ENCODE measurements at regions not wholly inside any gene's neighbourhood (a gene's known extent, or its start where the extent isn't known, plus 50 kb on each side); places are given as distances from the start of the nearest gene placed in this dataset.
"Not testable (repeated sequence)": the region's sequence is repeated elsewhere in the genome, so short reads cannot be mapped to it uniquely, and the experiment has no call there.

DNA sequence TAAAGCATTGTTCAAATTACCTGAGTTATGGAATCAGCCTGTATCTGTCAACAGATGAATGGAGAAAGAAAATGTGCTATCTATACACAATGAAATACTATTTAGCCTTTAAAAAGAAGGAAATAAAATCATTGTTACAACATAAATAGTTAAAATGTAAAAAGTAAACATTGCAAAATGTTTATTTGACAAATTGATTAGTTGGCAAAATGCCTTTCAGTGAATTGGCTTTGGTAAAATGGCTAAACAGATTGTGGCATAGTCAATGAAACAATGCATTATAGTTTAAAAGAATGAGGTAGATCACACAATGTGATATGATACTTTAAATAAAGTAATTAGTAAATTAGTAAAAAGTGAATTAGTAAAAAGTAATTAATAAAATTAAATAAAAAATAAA is 204.8 kb upstream of the MAGI2 start:
- in situ Hi-C loops (cut with MboI; ENCODE audit: low pct_unique_long_range_greater_than_20kb in 2 of 9, low sequenced_read_pairs in 9 of 9, unreplicated experiment in 9 of 9) = no loop called here
- ATAC-seq (replicated peaks in 6 of 8) = no peak
- Histone ChIP-seq H3K4me3 (no peak overlapping the region), H3K4me1 (replicated peaks in 1 of 2) (no peaks in the 10 kb centered on the region), H3K27ac (no peak overlapping the region)

- Histone ChIP-seq H3K4me1 (replicated peaks in 1 of 2) (no peaks in the 10 kb centered on the region), H3K4me3 (no peak overlapping the region), H3K27ac (no peak overlapping the region)
- WGBS, 10 experiments = 0 to 100% (median 69%) methylated on average over 1 to 2 of the region's 2 CpGs; no CpG with 5 or more reads in 2 of the 10 experiments
- in situ Hi-C loops (cut with MboI; ENCODE audit: low pct_unique_long_range_greater_than_20kb in 2 of 9, low sequenced_read_pairs in 9 of 9, unreplicated experiment in 9 of 9) = no loop called here
- no peak for ATAC-seq (replicated peaks in 6 of 8)
These were observed 199.7 kb upstream of the MAGI2 start for GRCh38 chr7:79653136-79653631.

- Histone ChIP-seq H3K4me1 (replicated peaks in 1 of 2) (no peaks in the 10 kb centered on the region), H3K27ac (no peak overlapping the region), H3K4me3 (no peak overlapping the region)
- WGBS, 10 experiments = 29 to 100% (median 80%) methylated on average over 1 to 2 of the region's 2 CpGs; no CpG with 5 or more reads in 1 of the 10 experiments
- in situ Hi-C loops (cut with MboI; ENCODE audit: low pct_unique_long_range_greater_than_20kb in 2 of 9, low sequenced_read_pairs in 9 of 9, unreplicated experiment in 9 of 9) = no loop called here
- ATAC-seq (replicated peaks in 6 of 8) = no peak
These were observed 199.2 kb upstream of the MAGI2 start for GRCh38 chr7:79652619-79653018.

GRCh38 chr7:79647711-79648110 is 194.2 kb upstream of the MAGI2 start:
- in situ Hi-C loops (cut with MboI; ENCODE audit: low pct_unique_long_range_greater_than_20kb in 2 of 9, low sequenced_read_pairs in 9 of 9, unreplicated experiment in 9 of 9) = no loop called here
- Histone ChIP-seq H3K4me3 (no peak overlapping the region), H3K27ac (no peak overlapping the region), H3K4me1 (replicated peaks in 1 of 2) (no peaks in the 10 kb centered on the region)
- 78 to 100% (median 90%) methylated on average over 1 to 6 of the region's 8 CpGs; no CpG with 5 or more reads in 4 of the 10 experiments for WGBS, 10 experiments
- no peak for ATAC-seq (replicated peaks in 6 of 8)

GRCh38 chr7:79646278-79646677 is 192.8 kb upstream of the MAGI2 start:
- in situ Hi-C loops (cut with MboI; ENCODE audit: low pct_unique_long_range_greater_than_20kb in 2 of 9, low sequenced_read_pairs in 9 of 9, unreplicated experiment in 9 of 9) = no loop called here
- no peak for ATAC-seq (replicated peaks in 6 of 8)
- WGBS, 10 experiments = 46 to 88% (median 65%) methylated on average over 1 to 4 of the region's 4 CpGs
- no peak overlapping the region for H3K4me3 ChIP-seq
- no peak overlapping the region for H3K27ac ChIP-seq
- no peaks in the 10 kb centered on the region for H3K4me1 ChIP-seq (replicated peaks in 1 of 2)

GRCh38 chr7:79636849-79637248 is 183.4 kb upstream of the MAGI2 start:
- in situ Hi-C loops (cut with MboI; ENCODE audit: low pct_unique_long_range_greater_than_20kb in 2 of 9, low sequenced_read_pairs in 9 of 9, unreplicated experiment in 9 of 9) = no loop called here
- Histone ChIP-seq H3K4me1 (replicated peaks in 1 of 2) (peaks cover 0 to 3% of the 10 kb centered on the region in 2 donors), H3K27ac (no peak overlapping the region), H3K4me3 (no peak overlapping the region)
- no peak for ATAC-seq (replicated peaks in 6 of 8)

DNA sequence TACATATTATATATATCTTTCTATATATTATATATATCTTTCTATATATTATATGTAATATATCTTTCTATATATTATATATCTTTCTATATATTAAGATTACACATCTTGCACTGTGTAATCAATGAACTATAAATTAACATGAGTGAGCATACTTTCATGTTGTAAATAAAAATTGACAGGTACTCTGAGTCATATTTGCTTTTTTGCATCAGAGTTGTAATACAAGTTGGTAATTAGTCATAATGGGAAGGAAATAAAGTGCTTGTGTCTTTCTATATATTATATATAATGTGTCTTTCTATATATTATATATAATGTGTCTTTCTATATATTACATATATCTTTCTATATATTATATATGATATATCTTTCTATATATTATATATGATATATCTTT is 172.5 kb upstream of the MAGI2 start:
- H3K4me3 ChIP-seq; ATAC-seq (replicated peaks in 6 of 8); in situ Hi-C loops (cut with MboI; ENCODE audit: low pct_unique_long_range_greater_than_20kb in 2 of 9, low sequenced_read_pairs in 9 of 9, unreplicated experiment in 9 of 9); H3K4me1 ChIP-seq (replicated peaks in 1 of 2); H3K27ac ChIP-seq: not testable (repeated sequence)

DNA sequence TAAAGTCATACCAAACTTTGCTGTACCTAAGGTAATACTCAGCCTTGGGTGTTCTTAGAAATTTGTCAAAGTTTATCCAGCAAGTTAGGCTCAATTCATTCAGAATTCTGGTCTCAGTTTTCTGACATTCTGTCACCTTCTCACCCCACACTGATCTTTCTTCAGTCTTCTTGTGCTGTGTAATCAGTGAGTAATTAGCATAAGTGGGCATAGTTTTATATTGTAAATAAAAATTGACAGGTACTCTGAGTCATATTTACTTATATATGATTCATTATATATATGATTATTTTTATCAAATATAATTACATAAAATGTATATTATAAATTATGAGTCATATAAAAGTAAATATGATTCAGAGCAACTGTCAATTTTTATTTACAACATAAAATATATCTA is 170.9 kb upstream of the MAGI2 start:
- Histone ChIP-seq H3K4me1 (replicated peaks in 1 of 2) (no peaks in the 10 kb centered on the region), H3K4me3 (no peak overlapping the region), H3K27ac (no peak overlapping the region)
- in situ Hi-C loops (cut with MboI; ENCODE audit: low pct_unique_long_range_greater_than_20kb in 2 of 9, low sequenced_read_pairs in 9 of 9, unreplicated experiment in 9 of 9) = no loop called here
- no peak for ATAC-seq (replicated peaks in 6 of 8)

DNA sequence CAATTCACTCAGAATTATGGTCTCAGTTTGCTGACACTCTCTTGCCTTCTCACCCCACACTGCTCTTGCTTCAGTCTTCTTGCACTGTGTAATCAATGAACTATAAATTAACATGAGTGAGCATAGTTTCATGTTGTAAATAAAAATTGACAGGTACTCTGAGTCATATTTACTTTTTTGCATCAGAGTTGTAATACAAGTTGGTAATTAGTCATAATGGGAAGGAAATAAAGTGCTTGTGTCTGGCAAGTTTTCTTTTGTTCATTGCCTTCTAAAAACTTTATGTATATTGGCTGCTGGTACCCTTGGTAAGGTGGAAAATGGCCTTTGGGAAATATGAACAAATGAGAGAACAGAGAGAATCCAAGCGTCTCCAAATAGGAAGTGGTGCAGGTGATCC is 169.3 kb upstream of the MAGI2 start:
- in situ Hi-C loops (cut with MboI; ENCODE audit: low pct_unique_long_range_greater_than_20kb in 2 of 9, low sequenced_read_pairs in 9 of 9, unreplicated experiment in 9 of 9) = no loop called here
- ATAC-seq (replicated peaks in 6 of 8) = peak in 1 of 8 experiments; percentile 26
- no peak overlapping the region for H3K4me3 ChIP-seq
- no peak overlapping the region for H3K27ac ChIP-seq
- 0 to 100% (median 72%) methylated on average over 1 of the region's 1 CpG; no CpG with 5 or more reads in 2 of the 10 experiments for WGBS, 10 experiments
- no peaks in the 10 kb centered on the region for H3K4me1 ChIP-seq (replicated peaks in 1 of 2)

DNA sequence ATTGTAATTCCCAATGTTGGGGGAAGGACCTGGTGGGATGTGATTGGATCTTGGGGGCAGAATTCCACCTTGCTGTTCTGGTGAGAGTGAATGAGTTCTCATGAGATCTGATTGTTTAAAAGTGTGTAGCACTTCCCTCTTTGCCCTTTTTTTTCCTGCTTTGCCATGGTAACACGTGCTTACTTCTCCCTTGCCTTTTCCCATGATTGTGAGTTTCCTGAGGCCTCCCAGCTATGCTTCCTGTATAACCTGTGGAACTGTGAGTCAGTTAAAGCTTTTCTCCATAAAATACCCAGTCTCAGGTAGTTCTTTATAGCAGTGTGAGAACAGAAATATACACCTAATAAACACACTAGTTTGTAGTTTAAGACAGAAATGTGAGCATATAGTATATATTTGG is 166.8 kb upstream of the MAGI2 start:
- 0 to 50% (median 33%) methylated on average over 1 of the region's 1 CpG; no CpG with 5 or more reads in 5 of the 10 experiments for WGBS, 10 experiments
- Histone ChIP-seq H3K4me3 (no peak overlapping the region), H3K4me1 (replicated peaks in 1 of 2) (peaks cover 0 to 3% of the 10 kb centered on the region in 2 donors), H3K27ac (no peak overlapping the region)
- no peak for ATAC-seq (replicated peaks in 6 of 8)
- in situ Hi-C loops (cut with MboI; ENCODE audit: low pct_unique_long_range_greater_than_20kb in 2 of 9, low sequenced_read_pairs in 9 of 9, unreplicated experiment in 9 of 9) = no loop called here

DNA sequence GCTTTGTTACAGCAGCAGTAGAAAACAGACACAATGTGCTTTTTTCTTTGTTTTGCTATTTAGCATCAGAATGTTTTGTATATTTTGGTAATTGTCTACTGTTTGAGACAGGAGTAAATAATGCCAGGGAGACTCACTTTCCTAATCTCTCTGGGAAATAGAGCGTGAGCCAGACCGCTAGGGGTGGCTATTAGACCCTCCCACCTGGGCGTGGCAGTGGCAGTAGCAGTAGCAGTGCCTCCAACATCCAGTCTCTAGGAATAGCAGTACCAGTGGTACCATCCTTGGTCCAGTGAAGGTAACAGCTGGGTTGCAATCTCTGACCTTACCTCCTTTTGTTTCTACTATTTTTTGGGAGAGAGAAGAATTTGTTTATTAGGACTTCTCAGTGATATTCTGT is 165.7 kb upstream of the MAGI2 start:
- ATAC-seq (replicated peaks in 6 of 8) = no peak
- Histone ChIP-seq H3K27ac (no peak overlapping the region), H3K4me1 (replicated peaks in 1 of 2) (peaks cover 0 to 5% of the 10 kb centered on the region in 2 donors), H3K4me3 (no peak overlapping the region)
- WGBS, 10 experiments = 18 to 92% (median 90%) methylated on average over 2 to 3 of the region's 3 CpGs; no CpG with 5 or more reads in 5 of the 10 experiments
- in situ Hi-C loops (cut with MboI; ENCODE audit: low pct_unique_long_range_greater_than_20kb in 2 of 9, low sequenced_read_pairs in 9 of 9, unreplicated experiment in 9 of 9) = no loop called here

GRCh38 chr7:79615871-79616640 is 162.6 kb upstream of the MAGI2 start:
- ATAC-seq (replicated peaks in 6 of 8) = peak in 2 of 8 experiments; percentile 13 to 14
- in situ Hi-C loops (cut with MboI; ENCODE audit: low pct_unique_long_range_greater_than_20kb in 2 of 9, low sequenced_read_pairs in 9 of 9, unreplicated experiment in 9 of 9) = no loop called here

GRCh38 chr7:79615466-79615865 is 162.0 kb upstream of the MAGI2 start:
- in situ Hi-C loops (cut with MboI; ENCODE audit: low pct_unique_long_range_greater_than_20kb in 2 of 9, low sequenced_read_pairs in 9 of 9, unreplicated experiment in 9 of 9) = no loop called here
- Histone ChIP-seq H3K4me1 (replicated peaks in 1 of 2) (peaks cover 0 to 5% of the 10 kb centered on the region in 2 donors), H3K4me3 (no peak overlapping the region), H3K27ac (no peak overlapping the region)
- peak in 5 of 8 experiments; percentile 74 to 86 (median 80) for ATAC-seq (replicated peaks in 6 of 8)
- WGBS, 10 experiments = 0 to 81% (median 60%) methylated on average over 1 to 3 of the region's 3 CpGs; no CpG with 5 or more reads in 1 of the 10 experiments

More at GRCh38 chr7:79615871-79616640, 162.6 kb upstream of the MAGI2 start:
- peaks cover 0 to 5% of the 10 kb centered on the region in 2 donors for H3K4me1 ChIP-seq (replicated peaks in 1 of 2)
- whole genome bisulfite sequencing, 10 experiments = 40 to 100% (median 91%) methylated on average over 1 to 8 of the region's 10 CpGs; no CpG with 5 or more reads in 1 of the 10 experiments
- no peak overlapping the region for H3K4me3 ChIP-seq
- no peak overlapping the region for H3K27ac ChIP-seq

DNA sequence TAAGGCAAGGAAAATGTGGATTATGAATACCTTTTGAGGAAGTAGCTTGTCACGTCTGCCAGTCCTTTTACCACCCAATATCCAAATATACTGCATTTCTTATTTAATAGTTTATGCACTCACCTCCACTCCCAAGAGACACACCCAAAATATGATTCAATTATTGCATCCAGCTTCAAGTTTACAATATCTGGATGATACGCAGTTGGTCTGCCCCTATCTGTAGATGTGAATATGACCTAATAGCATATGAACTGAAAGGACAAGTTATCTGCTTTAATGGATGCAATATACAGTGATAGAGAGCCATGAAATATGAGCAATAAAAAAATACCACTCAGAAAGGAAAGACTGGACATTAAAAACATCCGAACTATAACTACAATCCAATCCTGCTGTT is 159.4 kb upstream of the MAGI2 start:
- 77 to 100% (median 97%) methylated on average over 1 to 3 of the region's 3 CpGs; no CpG with 5 or more reads in 2 of the 10 experiments for WGBS, 10 experiments
- Histone ChIP-seq H3K27ac (no peak overlapping the region), H3K4me1 (replicated peaks in 1 of 2) (peaks cover 0 to 5% of the 10 kb centered on the region in 2 donors), H3K4me3 (no peak overlapping the region)
- ATAC-seq (replicated peaks in 6 of 8) = no peak
- in situ Hi-C loops (cut with MboI; ENCODE audit: low pct_unique_long_range_greater_than_20kb in 2 of 9, low sequenced_read_pairs in 9 of 9, unreplicated experiment in 9 of 9) = no loop called here

All from motor neuron (in vitro differentiated cells).